ENCODE measurements at regions not wholly inside any gene's neighbourhood (a gene's known extent, or its start where the extent isn't known, plus 50 kb on each side); places are given as distances from the start of the nearest gene placed in this dataset.

- no peak for TF ChIP-seq RAD21 (conservative IDR thresholded peaks at IDR 0.05 in 1 of 2, IDR thresholded peaks at IDR 0.05 in 1 of 2)
- no peak for TF ChIP-seq CBX2 (IDR thresholded peaks at IDR 0.05; ENCODE audit: borderline replicate concordance, low read depth)
- no peak for TF ChIP-seq HDAC2 (IDR thresholded peaks at IDR 0.05)
- no peak for TF ChIP-seq HOXB13 (CRISPR knock-in tag; IDR thresholded peaks at IDR 0.05; ENCODE audit: low read depth)
- TF ChIP-seq CTCF (IDR thresholded peaks at IDR 0.05), result no peak
- no peak for TF ChIP-seq POLR2A (IDR thresholded peaks at IDR 0.05; ENCODE audit: low read length)
Measured at GRCh38 chr5:44183753-44184152, 205.5 kb downstream of the FGF10 start.
